GM18951 (cell line): ENCODE measurements at regions not wholly inside any gene's neighbourhood (a gene's known extent, or its start where the extent isn't known, plus 50 kb on each side); places are given as distances from the start of the nearest gene placed in this dataset.

ENCODE experiments used
- POLR2A ChIP-seq: IDR thresholded peaks from 4 replicates; pipeline ENCODE4 v1.6.1; 2011; ENCODE audit warnings: mild to moderate bottlenecking; ENCODE audit not compliant: insufficient read length, insufficient read depth; ENCODE audit errors: extremely low read depth
- in situ Hi-C: fragments of 300-500 bp; cut with MboI; formaldehyde crosslinking; loops from one replicate; pipeline ENCODE4 v1.12.0; 2022; ENCODE audit warnings: low sequenced_read_pairs, mixed read lengths, inconsistent platforms; ENCODE audit not compliant: unreplicated experiment

- in situ Hi-C loops: loop anchor here (25.0 kb wide), 1 partner anchor 1245 kb away; no protein-coding TSS in a partner anchor
- TF ChIP-seq POLR2A: no peak
Observed at GRCh38 chr12:30806989-30807694, 52.4 kb upstream of the CAPRIN2 start.

- no peak for TF ChIP-seq POLR2A
- in situ Hi-C loops: loop anchor here (25.0 kb wide), 1 partner anchor 1244 kb away; no protein-coding TSS in a partner anchor
Observed at GRCh38 chr12:30805959-30806358, 51.2 kb upstream of the CAPRIN2 start.
